OCI-LY3 (cell line): ENCODE measurements at regions not wholly inside any gene's neighbourhood (a gene's known extent, or its start where the extent isn't known, plus 50 kb on each side); places are given as distances from the start of the nearest gene placed in this dataset.

Source experiments
- CTCF ChIP-seq: fragments of 200-600, 300-600 bp; sonication (generic); IDR thresholded peaks from 2 replicates; pipeline ENCODE4 v1.5.1; 2014; ENCODE audit warnings: antibody characterized with exemption, low read length, low read depth
- EZH2phosphoT487 ChIP-seq: fragments of 200-600 bp; shearing (Covaris generic); IDR thresholded peaks from 2 replicates; pipeline ENCODE4 v1.6.1; 2018; ENCODE audit warnings: antibody characterized with exemption, mixed run types, low read depth

- TF ChIP-seq CTCF, result no peak
- no peak for TF ChIP-seq EZH2phosphoT487
Measured at GRCh38 chr12:131613186-131613585, 97.7 kb upstream of the SFSWAP start.
